ENCODE measurements at regions not wholly inside any gene's neighbourhood (a gene's known extent, or its start where the extent isn't known, plus 50 kb on each side); places are given as distances from the start of the nearest gene placed in this dataset.
A peak's percentile ranks its signal among the peaks of the same experiment; 100 is the strongest.

GRCh38 chr4:42331914-42332368 is 65.3 kb upstream of the SHISA3 start:
- ATAC-seq (ENCODE audit: low read depth) (peak; percentile 35; the same call in 2 of the 3 replicates), DNase-seq (ENCODE audit: low spot score) (no peak)
- Histone ChIP-seq H3K9me3 (ENCODE audit: severe bottlenecking) (no peaks in the 10 kb centered on the region), H3K27me3 (ENCODE audit: insufficient read depth, poor library complexity, severe bottlenecking) (no peaks in the 10 kb centered on the region), H3K36me3 (ENCODE audit: low read depth) (no peaks in the 10 kb centered on the region), H3K27ac (ENCODE audit: poor library complexity, severe bottlenecking) (no peak overlapping the region), H3K4me3 (ENCODE audit: severe bottlenecking) (no peak overlapping the region), H3K4me1 (ENCODE audit: insufficient read depth, poor library complexity, severe bottlenecking) (no peaks in the 10 kb centered on the region)
- no peak for TF ChIP-seq CTCF (IDR thresholded peaks at IDR 0.05; ENCODE audit: poor library complexity, severe bottlenecking)

- no peaks in the 10 kb centered on the region for H3K27me3 ChIP-seq (ENCODE audit: insufficient read depth, poor library complexity, severe bottlenecking)
- no peaks in the 10 kb centered on the region for H3K9me3 ChIP-seq (ENCODE audit: severe bottlenecking)
- no peaks in the 10 kb centered on the region for H3K36me3 ChIP-seq (ENCODE audit: low read depth)
- TF ChIP-seq CTCF (IDR thresholded peaks at IDR 0.05; ENCODE audit: poor library complexity, severe bottlenecking), result no peak
- ATAC-seq (ENCODE audit: low read depth), result no peak
- no peaks in the 10 kb centered on the region for H3K4me1 ChIP-seq (ENCODE audit: insufficient read depth, poor library complexity, severe bottlenecking)
- H3K4me3 ChIP-seq (ENCODE audit: severe bottlenecking), result no peak overlapping the region
- DNase-seq (ENCODE audit: low spot score), result no peak
- H3K27ac ChIP-seq (ENCODE audit: poor library complexity, severe bottlenecking), result no peak overlapping the region
Observed at GRCh38 chr4:42339935-42340406, 57.3 kb upstream of the SHISA3 start.

- DNase-seq (ENCODE audit: low spot score), result no peak
- no peak for TF ChIP-seq CTCF (IDR thresholded peaks at IDR 0.05; ENCODE audit: poor library complexity, severe bottlenecking)
Observed at GRCh38 chr4:42341518-42342026, 55.7 kb upstream of the SHISA3 start.

GRCh38 chr4:42342459-42342858 is 54.8 kb upstream of the SHISA3 start:
- no peak overlapping the region for H3K4me3 ChIP-seq (ENCODE audit: severe bottlenecking)
- ATAC-seq (ENCODE audit: low read depth) (no peak), DNase-seq (ENCODE audit: low spot score) (no peak)
- H3K9me3 ChIP-seq (ENCODE audit: severe bottlenecking), result no peaks in the 10 kb centered on the region
- no peaks in the 10 kb centered on the region for H3K27me3 ChIP-seq (ENCODE audit: insufficient read depth, poor library complexity, severe bottlenecking)
- H3K27ac ChIP-seq (ENCODE audit: poor library complexity, severe bottlenecking), result no peak overlapping the region
- TF ChIP-seq CTCF (IDR thresholded peaks at IDR 0.05; ENCODE audit: poor library complexity, severe bottlenecking), result no peak
- no peaks in the 10 kb centered on the region for H3K4me1 ChIP-seq (ENCODE audit: insufficient read depth, poor library complexity, severe bottlenecking)
- H3K36me3 ChIP-seq (ENCODE audit: low read depth), result no peaks in the 10 kb centered on the region

More at GRCh38 chr4:42341518-42342026, 55.7 kb upstream of the SHISA3 start:
- Histone ChIP-seq H3K4me1 (ENCODE audit: insufficient read depth, poor library complexity, severe bottlenecking) (no peaks in the 10 kb centered on the region), H3K27me3 (ENCODE audit: insufficient read depth, poor library complexity, severe bottlenecking) (no peaks in the 10 kb centered on the region), H3K36me3 (ENCODE audit: low read depth) (no peaks in the 10 kb centered on the region), H3K4me3 (ENCODE audit: severe bottlenecking) (no peak overlapping the region), H3K9me3 (ENCODE audit: severe bottlenecking) (no peaks in the 10 kb centered on the region), H3K27ac (ENCODE audit: poor library complexity, severe bottlenecking) (no peak overlapping the region)
- no peak for ATAC-seq (ENCODE audit: low read depth)

- H3K9me3 ChIP-seq (ENCODE audit: severe bottlenecking), result no peaks in the 10 kb centered on the region
- DNase-seq (ENCODE audit: low spot score), result no peak
- H3K4me3 ChIP-seq (ENCODE audit: severe bottlenecking), result no peak overlapping the region
- H3K27ac ChIP-seq (ENCODE audit: poor library complexity, severe bottlenecking), result no peak overlapping the region
- no peak for TF ChIP-seq CTCF (IDR thresholded peaks at IDR 0.05; ENCODE audit: poor library complexity, severe bottlenecking)
- H3K27me3 ChIP-seq (ENCODE audit: insufficient read depth, poor library complexity, severe bottlenecking), result no peaks in the 10 kb centered on the region
- no peak for ATAC-seq (ENCODE audit: low read depth)
- no peaks in the 10 kb centered on the region for H3K4me1 ChIP-seq (ENCODE audit: insufficient read depth, poor library complexity, severe bottlenecking)
- H3K36me3 ChIP-seq (ENCODE audit: low read depth), result no peaks in the 10 kb centered on the region
Observed at GRCh38 chr4:42344309-42344708, 53.0 kb upstream of the SHISA3 start.
